ENCODE measurements at regions not wholly inside any gene's neighbourhood (a gene's known extent, or its start where the extent isn't known, plus 50 kb on each side); places are given as distances from the start of the nearest gene placed in this dataset.
"Not testable (repeated sequence)": the region's sequence is repeated elsewhere in the genome, so short reads cannot be mapped to it uniquely, and the experiment has no call there.

DNA sequence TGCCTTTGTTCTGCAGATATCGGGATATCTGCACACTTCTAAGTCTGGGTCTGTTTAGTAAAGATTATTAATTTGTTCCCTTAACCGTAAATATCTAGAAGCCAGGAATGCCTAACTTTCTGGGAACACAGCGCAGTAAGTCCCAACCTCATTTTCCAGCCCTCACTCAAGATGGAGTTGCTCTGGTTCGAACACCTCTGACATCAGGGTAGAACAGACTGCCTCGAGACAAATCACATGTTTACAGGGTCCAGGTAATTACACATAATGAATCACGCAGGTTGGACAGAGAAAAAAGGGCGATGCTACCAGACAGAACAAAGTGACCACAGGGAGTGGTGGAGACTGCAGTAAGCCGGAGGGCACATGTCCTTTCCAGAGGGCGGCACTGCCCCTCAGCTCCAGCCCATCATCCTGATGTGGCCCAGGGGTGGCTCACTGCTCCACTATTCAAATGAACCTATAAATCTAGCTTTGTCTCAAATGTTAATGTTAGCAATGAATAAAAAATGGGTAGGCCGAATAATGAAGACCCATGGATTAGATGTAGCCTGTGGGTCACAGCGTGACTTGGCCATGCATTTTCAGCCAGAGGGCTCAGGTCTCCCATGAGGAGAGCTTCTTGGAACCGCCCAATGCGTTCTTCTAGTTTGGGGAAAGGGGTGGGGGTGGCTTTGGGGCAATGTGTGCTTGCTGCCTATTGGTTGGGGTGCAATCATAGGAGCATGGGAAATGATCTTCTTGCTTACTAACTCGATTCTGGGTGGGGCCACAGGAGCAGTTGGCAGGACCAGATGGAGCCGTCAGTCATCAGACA is 159.0 kb upstream of the SFSWAP start:
- no peak for DNase-seq (ENCODE audit: low read depth)

- DNase-seq (ENCODE audit: low read depth), result no peak
Measured at GRCh38 chr12:131552492-131552863, 158.4 kb upstream of the SFSWAP start.

DNA sequence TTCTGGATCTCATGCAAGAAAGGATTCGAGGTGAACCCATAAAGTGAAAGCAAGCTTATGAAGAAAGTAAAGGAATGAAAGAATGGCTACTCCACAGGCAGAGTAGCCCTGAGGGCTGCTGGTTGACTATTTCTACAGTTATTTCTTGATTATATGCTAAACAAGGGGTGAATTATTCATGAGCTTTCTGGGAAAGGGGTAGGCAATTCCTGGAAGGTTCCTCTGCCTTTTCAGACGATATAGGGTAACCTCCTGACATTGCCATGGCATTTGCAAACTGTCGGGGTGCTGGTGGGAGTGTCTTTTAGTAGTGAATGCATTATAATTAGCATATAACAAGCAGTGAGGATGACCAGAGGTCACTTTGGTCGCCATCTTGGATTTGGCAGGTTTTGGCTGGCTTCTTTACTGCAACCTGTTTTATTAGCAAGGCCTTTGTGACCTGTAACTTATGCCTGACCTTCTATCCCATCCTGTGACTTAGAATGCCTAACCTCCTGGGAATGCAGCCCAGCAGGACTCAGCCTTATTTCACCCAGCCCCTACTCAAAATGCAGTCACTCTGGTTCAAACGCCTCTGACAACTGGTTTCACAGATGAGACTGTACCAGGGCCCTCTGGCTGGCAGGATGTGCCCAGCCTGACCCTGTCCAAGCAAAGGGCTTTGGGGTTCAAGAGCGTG is 157.7 kb upstream of the SFSWAP start:
- no peak for DNase-seq (ENCODE audit: low read depth)

DNA sequence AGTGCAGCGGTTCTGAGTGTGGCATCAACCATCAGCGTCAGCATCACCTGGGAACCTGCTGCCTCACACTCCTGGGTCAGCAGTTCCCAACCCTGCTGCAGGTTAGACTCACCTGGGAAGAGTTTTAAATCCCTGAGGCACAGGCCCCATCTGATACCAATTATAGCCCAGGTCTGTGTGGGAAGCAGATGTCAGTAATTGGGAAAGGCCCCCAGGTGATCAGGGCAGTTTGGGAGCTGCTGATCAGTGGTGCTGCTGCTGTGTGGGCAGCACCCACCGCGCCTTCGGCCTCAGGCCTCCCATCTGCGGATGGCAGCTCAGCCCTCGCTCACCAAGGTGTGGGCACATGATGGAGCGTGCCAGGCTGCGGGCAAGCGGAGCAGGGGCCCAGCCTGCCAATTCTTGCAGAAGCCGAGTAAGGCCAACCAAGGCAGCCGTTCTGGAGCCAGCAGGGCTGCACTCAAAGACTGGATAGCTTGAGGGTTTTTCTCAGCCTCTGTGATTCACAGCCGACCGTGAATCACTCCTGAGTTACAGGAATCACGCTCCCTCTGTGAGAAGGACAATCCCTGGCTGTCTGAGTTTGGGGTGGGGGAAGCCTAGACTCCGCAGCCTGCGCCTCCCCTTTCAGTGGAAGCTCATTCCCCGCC is 155.6 kb upstream of the SFSWAP start:
- no peak for DNase-seq (ENCODE audit: low read depth)

GRCh38 chr12:131555866-131556265 is 155.0 kb upstream of the SFSWAP start:
- no peak for DNase-seq (ENCODE audit: low read depth)

DNA sequence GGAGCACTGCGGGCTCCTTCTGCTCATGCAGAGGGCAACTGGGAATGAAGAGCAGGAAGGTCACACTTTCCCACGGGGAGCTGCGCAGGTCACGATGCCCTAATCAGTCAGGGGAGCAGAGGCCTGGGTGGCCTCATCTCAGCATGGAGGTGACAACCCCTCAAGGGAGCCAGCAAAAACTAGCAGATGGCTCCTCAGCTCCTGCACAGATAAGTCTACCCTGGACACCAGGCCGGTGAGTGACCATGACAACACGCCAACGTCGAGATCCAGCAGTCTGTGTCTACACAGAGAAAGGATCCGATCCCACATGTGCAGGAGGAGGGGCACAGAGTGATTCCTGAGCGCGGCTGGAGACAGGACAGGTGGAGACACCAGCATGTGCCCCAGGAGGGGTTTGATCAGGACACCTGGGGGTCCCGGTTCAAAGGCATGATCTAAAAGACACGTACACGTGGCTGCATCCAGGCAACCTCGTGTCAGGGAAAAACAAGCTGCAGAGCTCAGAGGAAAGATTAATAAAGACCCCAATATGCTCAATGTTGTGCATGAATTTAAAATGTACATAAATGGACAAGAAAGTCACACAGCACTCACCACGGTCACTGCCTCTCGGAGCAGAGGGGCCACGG is 153.7 kb upstream of the SFSWAP start:
- no peak for DNase-seq (ENCODE audit: low read depth)

GRCh38 chr12:131559517-131560516 is 151.1 kb upstream of the SFSWAP start:
- DNase-seq (ENCODE audit: low read depth), result no peak

GRCh38 chr12:131561051-131561450 is 149.8 kb upstream of the SFSWAP start:
- DNase-seq (ENCODE audit: low read depth), result no peak

DNA sequence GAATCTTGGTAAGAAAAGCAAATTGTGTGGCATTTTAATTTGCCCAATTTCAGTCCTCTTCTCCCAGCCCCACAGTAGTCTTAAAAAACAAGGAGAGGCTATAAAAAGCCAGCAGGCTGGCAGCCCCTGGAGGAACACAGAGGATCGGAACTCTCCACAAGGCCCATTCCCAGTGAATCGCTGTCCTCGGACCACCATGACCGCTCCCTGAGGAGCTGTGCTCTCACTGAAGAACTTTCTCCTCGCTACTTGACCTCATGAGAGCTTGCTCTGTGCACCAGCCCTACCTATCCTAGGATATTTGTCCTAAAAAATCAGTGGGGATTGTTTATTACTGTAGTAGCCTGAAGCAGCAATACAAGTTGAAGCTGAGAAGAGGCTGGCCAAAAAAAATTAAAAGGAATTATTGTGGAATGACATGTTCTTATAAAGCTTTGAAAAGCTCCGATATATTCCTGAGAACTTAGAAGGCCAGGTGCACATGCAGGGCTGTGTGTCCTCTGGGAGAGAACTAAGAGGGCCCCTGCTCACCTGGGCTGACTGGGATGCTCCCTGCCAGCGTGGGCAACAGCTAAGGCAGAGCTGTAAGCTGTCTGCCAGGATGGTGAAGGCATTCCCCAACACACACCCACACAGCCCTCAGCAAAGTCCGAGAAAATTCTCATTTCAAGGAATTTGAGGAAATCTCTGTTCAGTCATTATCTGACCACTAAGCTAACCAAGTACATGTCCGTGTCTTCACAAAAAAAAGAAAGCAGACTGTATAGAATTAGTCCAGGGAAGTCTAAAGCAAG is 148.8 kb upstream of the SFSWAP start:
- no peak for DNase-seq (ENCODE audit: low read depth)

DNA sequence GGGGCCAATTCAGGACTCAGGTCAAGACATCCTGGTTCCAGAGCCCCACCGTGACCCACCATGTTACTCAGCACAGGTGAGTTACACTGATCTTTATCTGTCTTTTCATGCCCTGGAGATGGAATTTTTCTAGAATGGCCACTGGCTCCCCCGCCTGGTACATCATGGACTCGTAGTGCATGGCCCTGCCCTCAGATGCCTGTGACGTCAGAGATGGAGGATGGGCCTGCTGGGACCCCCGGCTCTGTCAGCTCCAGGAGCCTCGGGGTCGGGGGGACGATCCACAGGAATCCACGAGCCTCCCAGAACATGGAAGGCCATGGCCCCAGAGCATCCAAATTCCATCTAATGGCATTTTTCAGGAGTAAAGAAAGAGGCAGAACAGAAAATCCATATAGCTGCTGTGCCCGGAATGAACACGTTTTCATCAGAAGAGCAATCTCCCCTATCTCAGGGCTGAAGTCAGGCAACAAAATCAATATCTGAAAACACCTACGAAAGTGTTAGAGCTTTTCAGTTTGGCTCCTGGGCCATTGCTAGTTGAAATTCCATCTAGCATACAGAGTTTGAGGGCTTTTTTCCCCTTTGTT is 146.7 kb upstream of the SFSWAP start:
- not testable (repeated sequence) for DNase-seq (ENCODE audit: low read depth)

DNA sequence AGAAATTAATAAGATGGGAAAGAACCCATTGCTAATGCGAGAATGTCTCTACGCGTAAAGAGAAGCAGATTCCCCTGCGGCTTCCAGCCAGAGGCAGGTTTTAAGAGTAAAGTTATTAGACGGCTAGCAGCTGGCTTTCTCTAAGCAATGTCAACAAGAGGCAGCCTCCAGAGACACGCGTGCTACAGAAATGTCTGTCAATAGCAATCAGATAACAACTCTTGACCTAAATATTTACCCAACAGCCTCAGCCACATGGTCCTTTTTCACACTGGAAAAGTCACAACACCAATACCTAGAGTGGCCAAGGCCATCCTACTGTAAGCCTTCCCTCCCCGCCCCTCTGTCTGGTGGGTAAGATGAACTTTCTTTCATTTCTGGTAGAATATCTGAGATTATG is 146.0 kb upstream of the SFSWAP start:
- no peak for DNase-seq (ENCODE audit: low read depth)

- no peak for DNase-seq (ENCODE audit: low read depth)
Measured at GRCh38 chr12:131565267-131566015, 145.4 kb upstream of the SFSWAP start.

DNA sequence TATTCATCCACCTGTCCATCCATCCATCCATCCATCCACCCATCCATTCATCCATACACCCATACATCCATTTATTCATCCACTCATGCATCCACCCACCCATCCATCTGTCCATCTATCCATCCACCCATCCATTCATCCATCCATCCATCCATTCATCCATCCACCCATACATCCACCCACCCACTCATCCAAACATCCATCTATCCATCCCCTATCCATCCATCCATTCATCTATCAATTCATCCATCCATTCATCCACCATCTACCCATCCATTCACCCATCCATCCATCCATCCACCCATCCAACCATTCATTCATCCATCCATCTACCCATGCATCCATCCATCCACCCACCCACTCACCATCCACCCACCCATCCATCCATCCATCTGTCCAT is 142.6 kb upstream of the SFSWAP start:
- no peak for DNase-seq (ENCODE audit: low read depth)

DNA sequence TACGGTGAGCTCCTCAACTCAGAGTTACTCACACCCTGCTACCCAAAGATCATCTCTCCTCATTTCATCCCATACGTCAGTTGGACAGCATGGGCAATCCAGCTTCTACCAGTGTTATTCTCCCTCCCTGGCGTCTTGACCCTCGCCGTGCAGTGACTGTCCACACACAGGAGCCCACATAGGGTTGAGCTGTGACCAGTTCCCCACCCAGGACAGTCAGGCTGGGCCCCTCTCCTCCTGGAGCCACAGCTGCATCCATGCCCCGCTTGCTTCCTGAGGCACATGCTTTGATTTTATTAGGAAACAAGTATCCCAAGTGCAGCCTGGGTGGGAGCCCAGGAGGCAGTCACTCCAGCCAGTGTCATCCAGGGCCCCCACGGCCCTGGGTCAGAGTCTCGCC is 140.3 kb upstream of the SFSWAP start:
- no peak for DNase-seq (ENCODE audit: low read depth)

- no peak for DNase-seq (ENCODE audit: low read depth)
Measured at GRCh38 chr12:131571827-131572226, 139.1 kb upstream of the SFSWAP start.

- no peak for DNase-seq (ENCODE audit: low read depth)
Measured at GRCh38 chr12:131572626-131573025, 138.3 kb upstream of the SFSWAP start.

DNA sequence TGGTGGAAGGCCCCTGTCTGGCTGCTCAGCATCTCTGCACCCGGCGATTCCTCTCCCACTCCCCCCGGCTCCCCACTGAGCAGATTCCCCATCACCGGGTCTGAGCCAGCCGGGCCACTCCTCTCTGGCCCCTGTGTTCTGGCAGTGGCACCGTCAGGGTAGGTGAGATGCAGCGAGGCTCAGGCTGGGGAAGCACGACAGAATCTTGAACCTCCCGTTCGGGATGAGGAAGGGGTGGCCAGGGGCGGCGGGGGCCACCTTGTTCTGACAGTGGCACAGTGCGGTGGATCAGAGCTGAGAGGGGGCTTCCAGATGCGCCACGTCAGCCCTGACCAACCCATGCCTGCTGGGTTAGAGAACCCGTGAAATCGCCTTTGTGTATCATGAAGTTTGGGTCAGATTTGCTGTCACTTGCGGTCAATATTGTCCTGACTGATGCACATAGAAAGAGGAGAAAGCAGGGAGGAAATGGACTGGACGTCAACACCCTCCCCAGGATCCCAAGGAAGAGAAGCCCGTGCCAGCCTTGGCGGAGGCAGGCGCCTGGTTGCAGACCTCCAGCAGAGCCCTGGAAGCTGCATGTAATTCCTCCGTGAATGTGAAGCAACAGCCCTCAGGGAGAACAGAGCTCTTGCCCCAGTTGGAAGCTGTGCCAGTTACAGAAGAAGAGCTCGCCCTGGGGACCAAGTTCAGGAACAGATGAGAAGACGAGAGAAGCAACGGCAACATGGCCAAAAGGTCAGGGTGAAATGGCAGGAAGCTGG is 137.1 kb upstream of the SFSWAP start:
- no peak for DNase-seq (ENCODE audit: low read depth)

DNA sequence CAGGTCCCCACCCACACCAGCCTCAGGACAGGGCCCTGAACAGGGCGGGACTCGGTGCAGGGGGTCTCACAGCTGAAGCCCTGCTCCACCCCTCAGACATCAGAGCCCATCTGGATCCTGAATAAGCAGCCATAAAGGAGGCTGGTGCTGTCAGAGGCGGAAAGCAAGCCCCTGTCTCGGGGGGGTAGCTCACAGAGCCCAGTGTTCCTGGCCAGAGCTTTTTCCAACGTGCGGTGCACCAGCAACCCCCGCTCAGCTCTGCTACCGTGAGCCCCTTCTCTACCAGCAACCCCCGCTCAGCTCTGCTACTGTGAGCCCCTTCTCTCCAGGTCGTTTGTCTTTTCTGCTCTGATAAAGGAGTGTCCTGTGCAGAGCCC is 136.5 kb upstream of the SFSWAP start:
- no peak for DNase-seq (ENCODE audit: low read depth)

DNA sequence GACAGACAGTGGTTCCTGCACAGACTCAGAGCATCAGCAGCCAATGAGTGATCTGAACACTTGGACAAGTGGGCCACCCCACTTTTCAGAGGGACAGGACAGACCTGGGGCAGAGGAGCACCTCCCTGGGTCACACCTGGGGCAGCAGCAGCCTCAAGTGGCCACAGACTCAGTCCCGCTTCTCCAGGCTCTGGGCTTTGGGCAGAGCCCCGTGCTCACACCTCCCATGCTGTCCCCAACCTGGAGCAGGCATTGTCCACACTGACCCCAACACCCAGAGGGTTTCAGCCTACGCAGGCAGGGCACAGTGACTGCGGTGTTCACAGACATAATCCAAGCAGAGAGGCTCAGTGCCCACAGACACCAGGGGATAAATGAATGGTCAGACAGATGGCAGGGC is 135.5 kb upstream of the SFSWAP start:
- no peak for DNase-seq (ENCODE audit: low read depth)
